DMS153 treated with DMSO at 0.1 percent for 48 hours (cell line): ENCODE measurements at regions not wholly inside any gene's neighbourhood (a gene's known extent, or its start where the extent isn't known, plus 50 kb on each side); places are given as distances from the start of the nearest gene placed in this dataset.
A peak's percentile ranks its signal among the peaks of the same experiment; 100 is the strongest.

Experiments used
- DNase-seq: peaks from one replicate; lab custom pipeline; 2025; ENCODE audit not compliant: unreplicated experiment; lab: John Stamatoyannopoulos, UW

- DNase-seq: no peak
These were observed 834.0 kb downstream of the MAFB start for GRCh38 chr20:39855056-39855455.

GRCh38 chr20:39853636-39854035 is 835.4 kb downstream of the MAFB start:
- no peak for DNase-seq

GRCh38 chr20:39853050-39853449 is 836.0 kb downstream of the MAFB start:
- no peak for DNase-seq

- no peak for DNase-seq
These were observed 837.6 kb downstream of the MAFB start for GRCh38 chr20:39851459-39851858.

- no peak for DNase-seq
These were observed 838.2 kb downstream of the MAFB start for GRCh38 chr20:39850821-39851330.

- DNase-seq: no peak
These were observed 838.8 kb downstream of the MAFB start for GRCh38 chr20:39850246-39850645.

GRCh38 chr20:39849664-39850063 is 839.4 kb downstream of the MAFB start:
- no peak for DNase-seq

GRCh38 chr20:39849171-39849570 is 839.9 kb downstream of the MAFB start:
- DNase-seq: no peak

GRCh38 chr20:39839399-39840119 is 849.5 kb downstream of the MAFB start:
- no peak for DNase-seq

- DNase-seq: no peak
These were observed 851.5 kb downstream of the MAFB start for GRCh38 chr20:39837561-39837960.

GRCh38 chr20:39835130-39835842 is 853.8 kb downstream of the MAFB start:
- DNase-seq: no peak

- no peak for DNase-seq
These were observed 858.1 kb downstream of the MAFB start for GRCh38 chr20:39830903-39831302.

GRCh38 chr20:39829661-39830060 is 859.4 kb downstream of the MAFB start:
- no peak for DNase-seq

GRCh38 chr20:39829256-39829655 is 859.8 kb downstream of the MAFB start:
- no peak for DNase-seq

- no peak for DNase-seq
These were observed 863.1 kb downstream of the MAFB start for GRCh38 chr20:39825950-39826349.

- DNase-seq: no peak
These were observed 863.4 kb downstream of the DHX35 start for GRCh38 chr20:39825524-39825923.

- no peak for DNase-seq
These were observed 861.1 kb downstream of the DHX35 start for GRCh38 chr20:39823224-39823623.

GRCh38 chr20:39822667-39823066 is 860.5 kb downstream of the DHX35 start:
- DNase-seq: no peak

- DNase-seq: no peak
These were observed 851.2 kb downstream of the DHX35 start for GRCh38 chr20:39813190-39813829.

- DNase-seq: peak; percentile 43
These were observed 850.0 kb downstream of the DHX35 start for GRCh38 chr20:39812116-39812515.

- no peak for DNase-seq
These were observed 848.2 kb downstream of the DHX35 start for GRCh38 chr20:39810309-39810708.

- no peak for DNase-seq
These were observed 846.5 kb downstream of the DHX35 start for GRCh38 chr20:39808613-39809012.
